HL-60 (cell line): ENCODE measurements at regions not wholly inside any gene's neighbourhood (a gene's known extent, or its start where the extent isn't known, plus 50 kb on each side); places are given as distances from the start of the nearest gene placed in this dataset.

Source experiments
- CTCF ChIP-seq: IDR thresholded peaks from one replicate; pipeline ENCODE4 v1.5.1; 2011; ENCODE audit warnings: low read length, control low read depth, inconsistent platforms; ENCODE audit not compliant: insufficient read depth
- POLR2AphosphoS5 ChIP-seq: IDR thresholded peaks from 2 replicates; pipeline ENCODE4 v1.6.1; 2012; ENCODE audit warnings: low read depth
- SPI1 ChIP-seq: IDR thresholded peaks from 2 replicates; pipeline ENCODE4 v1.6.1; 2012; ENCODE audit warnings: low read depth, mild to moderate bottlenecking, borderline replicate concordance
- TF ChIP-seq, protein P1 (sequence below): IDR thresholded peaks from 2 replicates; pipeline ENCODE4 v1.6.1; 2012; ENCODE audit warnings: low read depth; ENCODE audit not compliant: insufficient replicate concordance

DNA sequence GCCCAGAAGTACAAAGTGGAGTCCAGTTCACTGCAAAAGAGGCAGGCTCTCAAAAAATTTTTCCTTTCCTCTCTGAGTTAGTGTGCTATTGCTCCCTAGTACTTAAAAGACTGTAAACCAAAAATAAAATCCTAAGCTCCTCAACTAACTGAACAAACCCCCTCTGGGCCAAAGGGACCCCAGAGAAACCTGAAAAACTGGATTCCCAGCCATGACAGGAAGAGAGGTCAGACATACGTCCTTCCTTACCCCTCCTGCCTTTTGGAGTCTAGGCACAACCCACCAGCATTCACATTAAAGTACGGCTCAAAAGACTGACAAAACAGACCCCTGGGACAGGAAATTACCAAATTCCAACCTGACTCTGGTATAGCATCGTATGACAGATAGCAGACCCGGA lies 957.9 kb upstream of the PRKX start:
- TF ChIP-seq CTCF: no peak
- no peak for TF ChIP-seq POLR2AphosphoS5
- TF ChIP-seq, protein P1, sequence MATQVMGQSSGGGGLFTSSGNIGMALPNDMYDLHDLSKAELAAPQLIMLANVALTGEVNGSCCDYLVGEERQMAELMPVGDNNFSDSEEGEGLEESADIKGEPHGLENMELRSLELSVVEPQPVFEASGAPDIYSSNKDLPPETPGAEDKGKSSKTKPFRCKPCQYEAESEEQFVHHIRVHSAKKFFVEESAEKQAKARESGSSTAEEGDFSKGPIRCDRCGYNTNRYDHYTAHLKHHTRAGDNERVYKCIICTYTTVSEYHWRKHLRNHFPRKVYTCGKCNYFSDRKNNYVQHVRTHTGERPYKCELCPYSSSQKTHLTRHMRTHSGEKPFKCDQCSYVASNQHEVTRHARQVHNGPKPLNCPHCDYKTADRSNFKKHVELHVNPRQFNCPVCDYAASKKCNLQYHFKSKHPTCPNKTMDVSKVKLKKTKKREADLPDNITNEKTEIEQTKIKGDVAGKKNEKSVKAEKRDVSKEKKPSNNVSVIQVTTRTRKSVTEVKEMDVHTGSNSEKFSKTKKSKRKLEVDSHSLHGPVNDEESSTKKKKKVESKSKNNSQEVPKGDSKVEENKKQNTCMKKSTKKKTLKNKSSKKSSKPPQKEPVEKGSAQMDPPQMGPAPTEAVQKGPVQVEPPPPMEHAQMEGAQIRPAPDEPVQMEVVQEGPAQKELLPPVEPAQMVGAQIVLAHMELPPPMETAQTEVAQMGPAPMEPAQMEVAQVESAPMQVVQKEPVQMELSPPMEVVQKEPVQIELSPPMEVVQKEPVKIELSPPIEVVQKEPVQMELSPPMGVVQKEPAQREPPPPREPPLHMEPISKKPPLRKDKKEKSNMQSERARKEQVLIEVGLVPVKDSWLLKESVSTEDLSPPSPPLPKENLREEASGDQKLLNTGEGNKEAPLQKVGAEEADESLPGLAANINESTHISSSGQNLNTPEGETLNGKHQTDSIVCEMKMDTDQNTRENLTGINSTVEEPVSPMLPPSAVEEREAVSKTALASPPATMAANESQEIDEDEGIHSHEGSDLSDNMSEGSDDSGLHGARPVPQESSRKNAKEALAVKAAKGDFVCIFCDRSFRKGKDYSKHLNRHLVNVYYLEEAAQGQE: no peak
- TF ChIP-seq SPI1: no peak
